Right lobe of liver (tissue), 6 donors: ENCODE measurements at regions not wholly inside any gene's neighbourhood (a gene's known extent, or its start where the extent isn't known, plus 50 kb on each side); places are given as distances from the start of the nearest gene placed in this dataset.
"Not testable (repeated sequence)": the region's sequence is repeated elsewhere in the genome, so short reads cannot be mapped to it uniquely, and the experiment has no call there.

Experiments
- ATAC-seq, 4 donors: fragments of 200-7000 bp; cut with Tn5 transposase; one replicate each; pipeline ENCODE4 v1.9.1; 2020; ENCODE audit warnings: mild to moderate bottlenecking in 4 of 4, moderate library complexity in 4 of 4
- DNase-seq, 3 donors: peaks; one replicate each; pipeline ENCODE4 v3.0.0-alpha.2; 2020
- H3K27ac ChIP-seq, 3 donors: fragments of 200-600 bp; one replicate each; pipeline ENCODE4 v1.8.0; 2022
- H3K27me3 ChIP-seq, 2 donors: fragments of 200-600 bp; one replicate each; pipeline ENCODE4 v1.8.0; 2022
- H3K36me3 ChIP-seq, 4 donors: fragments of 200-600 bp; sonication (generic) in 1 of 4; one replicate each; pipeline versions ENCODE4 v1.5.1 to v1.8.0; 2017 to 2022; ENCODE audit warnings: control low read depth in 1 of 4
- H3K4me1 ChIP-seq, 4 donors: fragments of 200-600 bp; sonication (generic) in 1 of 4; one replicate each; pipeline versions ENCODE4 v1.5.1 to v1.8.0; 2017 to 2022; ENCODE audit warnings: control low read depth in 1 of 4
- H3K4me3 ChIP-seq, 3 donors: fragments of 200-600 bp; one replicate each; pipeline ENCODE4 v1.8.0; 2022
- H3K9me3 ChIP-seq, 4 donors: fragments of 200-600 bp; sonication (generic) in 1 of 4; one replicate each; pipeline versions ENCODE4 v1.5.1 to v1.8.0; 2017 to 2022; ENCODE audit warnings: control low read depth in 1 of 4
- POLR2A ChIP-seq: fragments of 450-650 bp; IDR thresholded peaks from one replicate; pipeline ENCODE4 v1.6.1; 2017; ENCODE audit warnings: antibody characterized with exemption, mild to moderate bottlenecking
- WGBS: methylation state at CpG from one replicate; pipeline ENCODE4 v1.1.6; 2018; ENCODE audit warnings: low coverage, low lambda C conversion rate; ENCODE audit not compliant: insufficient coverage; ENCODE audit errors: missing lambda C conversion rate; 5-methylcytosine and 5-hydroxymethylcytosine counted together
- intact Hi-C, 2 donors: fragments of 100-400 bp; cut with DNase I; formaldehyde crosslinking; loops; one replicate each; pipeline versions ENCODE4 v1.11.2 to v1.14.1; 2022
- TF ChIP-seq, protein P1 (sequence below), 4 donors: fragments of 200-600 bp in 3 of 4; fragments of 450-650 bp in 1 of 4; IDR thresholded peaks; one replicate each; pipeline versions ENCODE4 v1.5.1 to v1.8.0; 2016 to 2022; ENCODE audit warnings: antibody characterized with exemption in 4 of 4, mild to moderate bottlenecking in 2 of 4
- donor health status: DM: no; HTN: yes; CAD: no.
- donor health status: DM: no; HTN: no; CAD: no.
- donor health status: DM: no; HTN: no; CAD: no.
- donor health status: DM: no; HTN: yes; CAD: no.
- donor health status: DM: no; HTN: yes; CAD: no.

DNA sequence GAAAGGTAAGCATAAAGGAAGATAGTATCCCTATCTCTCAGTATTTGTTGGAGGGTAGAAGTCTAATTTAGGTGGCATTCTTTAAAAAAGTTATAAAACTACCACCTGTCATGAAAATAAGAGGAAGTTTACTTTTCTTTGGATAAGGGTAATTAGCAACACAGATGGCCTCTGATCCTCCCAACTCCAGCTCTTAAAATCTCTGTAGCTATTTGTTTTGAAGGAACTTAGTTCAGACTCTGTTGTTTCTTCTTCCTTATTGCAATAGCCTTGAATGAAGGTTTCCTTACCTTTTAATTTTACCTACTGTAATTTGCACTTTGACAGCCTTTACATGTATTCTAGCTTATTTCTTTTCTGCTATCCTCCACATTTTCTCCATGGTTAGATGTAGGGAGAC is 1261.3 kb downstream of the RAPGEF2 start:
- DNase-seq (no peak), ATAC-seq (no peak)
- TF ChIP-seq, protein P1, sequence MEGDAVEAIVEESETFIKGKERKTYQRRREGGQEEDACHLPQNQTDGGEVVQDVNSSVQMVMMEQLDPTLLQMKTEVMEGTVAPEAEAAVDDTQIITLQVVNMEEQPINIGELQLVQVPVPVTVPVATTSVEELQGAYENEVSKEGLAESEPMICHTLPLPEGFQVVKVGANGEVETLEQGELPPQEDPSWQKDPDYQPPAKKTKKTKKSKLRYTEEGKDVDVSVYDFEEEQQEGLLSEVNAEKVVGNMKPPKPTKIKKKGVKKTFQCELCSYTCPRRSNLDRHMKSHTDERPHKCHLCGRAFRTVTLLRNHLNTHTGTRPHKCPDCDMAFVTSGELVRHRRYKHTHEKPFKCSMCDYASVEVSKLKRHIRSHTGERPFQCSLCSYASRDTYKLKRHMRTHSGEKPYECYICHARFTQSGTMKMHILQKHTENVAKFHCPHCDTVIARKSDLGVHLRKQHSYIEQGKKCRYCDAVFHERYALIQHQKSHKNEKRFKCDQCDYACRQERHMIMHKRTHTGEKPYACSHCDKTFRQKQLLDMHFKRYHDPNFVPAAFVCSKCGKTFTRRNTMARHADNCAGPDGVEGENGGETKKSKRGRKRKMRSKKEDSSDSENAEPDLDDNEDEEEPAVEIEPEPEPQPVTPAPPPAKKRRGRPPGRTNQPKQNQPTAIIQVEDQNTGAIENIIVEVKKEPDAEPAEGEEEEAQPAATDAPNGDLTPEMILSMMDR (IDR thresholded peaks at IDR 0.05) = no peak
- no peak for TF ChIP-seq POLR2A
- Histone ChIP-seq H3K4me1 (no peaks in the 10 kb centered on the region), H3K36me3 (no peaks in the 10 kb centered on the region), H3K27ac (no peak overlapping the region), H3K27me3 (no peaks in the 10 kb centered on the region), H3K9me3 (no peaks in the 10 kb centered on the region), H3K4me3 (no peak overlapping the region)
- intact Hi-C loops = no loop called here

DNA sequence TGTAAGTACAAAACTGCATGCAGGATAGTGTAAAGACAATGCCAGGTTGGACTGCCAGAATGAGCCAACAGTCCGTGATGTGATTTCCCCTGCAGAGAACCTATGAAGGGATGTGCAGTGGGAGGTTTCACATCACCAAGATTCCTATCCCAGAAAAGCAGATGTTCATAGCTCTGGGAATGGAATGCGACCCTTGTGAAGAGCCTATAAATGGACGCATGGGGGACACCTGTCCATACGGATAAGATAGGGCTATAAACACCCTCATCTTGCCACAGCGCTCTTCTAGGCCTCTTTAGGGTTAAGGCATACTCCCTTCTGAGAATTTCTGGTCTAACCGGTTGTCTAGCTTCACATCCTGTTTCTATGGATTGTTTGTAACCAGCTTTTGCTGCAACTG is 1261.8 kb downstream of the RAPGEF2 start:
- H3K36me3 ChIP-seq, H3K27ac ChIP-seq, ATAC-seq, H3K4me3 ChIP-seq, H3K9me3 ChIP-seq, intact Hi-C loops, DNase-seq, H3K27me3 ChIP-seq, H3K4me1 ChIP-seq: not testable (repeated sequence)
- WGBS = 59% methylated on average over 5 of the region's 6 CpGs

DNA sequence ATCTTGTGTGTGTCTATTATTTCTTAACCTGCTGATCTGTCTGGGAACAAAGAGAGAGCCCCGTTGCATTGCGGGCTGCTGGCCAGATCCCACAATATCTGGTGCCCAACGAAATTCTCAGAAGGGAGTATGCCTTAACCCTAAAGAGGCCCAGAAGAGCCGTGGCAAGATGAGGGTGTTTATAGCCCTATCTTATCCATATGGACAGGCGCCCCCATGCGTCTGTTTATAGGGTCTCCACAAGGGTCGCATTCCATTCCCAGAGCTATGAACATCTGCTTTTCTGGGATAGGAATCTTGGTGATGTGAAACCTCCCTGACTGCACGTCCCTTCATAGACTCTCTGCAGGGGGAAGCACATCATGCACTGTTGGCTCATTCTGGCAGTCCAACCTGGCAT is 1262.5 kb downstream of the RAPGEF2 start:
- H3K27me3 ChIP-seq, H3K9me3 ChIP-seq, H3K4me3 ChIP-seq, H3K4me1 ChIP-seq, ATAC-seq, H3K27ac ChIP-seq, intact Hi-C loops, H3K36me3 ChIP-seq, DNase-seq: not testable (repeated sequence)
- 44% methylated on average over 6 of the region's 8 CpGs for WGBS

DNA sequence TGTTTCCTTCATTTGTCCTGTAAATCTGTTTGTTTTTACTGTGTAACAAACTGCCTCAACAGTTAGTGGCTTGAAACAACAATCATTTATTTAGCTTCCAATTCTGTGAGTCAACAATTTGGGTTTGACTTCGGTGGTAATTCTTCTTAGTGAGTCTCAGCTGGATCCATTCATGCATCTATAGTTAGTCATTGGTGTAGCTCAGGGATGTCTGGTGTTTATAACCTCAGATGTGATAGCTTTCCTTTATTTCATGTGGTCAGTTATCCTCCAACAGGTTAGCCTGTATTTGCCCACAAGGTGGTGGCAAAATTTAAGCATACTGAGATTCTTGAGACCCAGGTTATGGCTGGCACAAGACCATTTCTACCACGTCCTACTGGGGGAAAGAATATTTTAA is 1267.2 kb downstream of the RAPGEF2 start:
- H3K4me3 ChIP-seq = no peak overlapping the region
- H3K9me3 ChIP-seq = no peaks in the 10 kb centered on the region
- TF ChIP-seq, protein P1 (IDR thresholded peaks at IDR 0.05) = no peak
- TF ChIP-seq POLR2A = no peak
- 22% methylated on average over 2 of the region's 2 CpGs for WGBS
- H3K36me3 ChIP-seq = no peaks in the 10 kb centered on the region
- no peak overlapping the region for H3K27ac ChIP-seq
- ATAC-seq (no peak), DNase-seq (no peak)
- intact Hi-C loops = no loop called here
- H3K27me3 ChIP-seq = no peaks in the 10 kb centered on the region
- H3K4me1 ChIP-seq = no peaks in the 10 kb centered on the region

DNA sequence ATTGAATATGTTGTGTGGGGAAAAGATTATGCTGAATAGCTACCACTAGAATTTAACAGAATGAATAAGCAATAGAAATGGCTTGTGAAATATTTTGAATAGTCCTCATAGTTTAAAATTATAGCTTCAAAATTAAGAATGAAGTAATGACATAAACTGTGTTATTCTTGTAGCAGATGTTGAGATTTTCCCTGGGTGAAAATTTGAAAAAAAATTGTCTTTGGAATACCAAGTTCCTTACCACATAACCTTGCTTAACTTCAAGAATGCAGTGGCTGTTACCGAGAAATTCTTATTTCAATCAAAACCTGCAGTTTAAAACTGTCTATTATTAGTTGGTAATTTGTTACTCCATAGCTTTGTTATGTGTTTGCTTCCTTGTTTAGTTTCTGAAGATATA is 1268.6 kb downstream of the RAPGEF2 start:
- WGBS = 45% methylated on average over 1 of the region's 1 CpG
- Histone ChIP-seq H3K27me3 (no peaks in the 10 kb centered on the region), H3K4me1 (no peaks in the 10 kb centered on the region), H3K36me3 (no peaks in the 10 kb centered on the region), H3K9me3 (no peaks in the 10 kb centered on the region), H3K4me3 (no peak overlapping the region), H3K27ac (no peak overlapping the region)
- intact Hi-C loops = no loop called here
- ATAC-seq (no peak), DNase-seq (no peak)
- TF ChIP-seq, protein P1 (IDR thresholded peaks at IDR 0.05) = no peak
- no peak for TF ChIP-seq POLR2A

DNA sequence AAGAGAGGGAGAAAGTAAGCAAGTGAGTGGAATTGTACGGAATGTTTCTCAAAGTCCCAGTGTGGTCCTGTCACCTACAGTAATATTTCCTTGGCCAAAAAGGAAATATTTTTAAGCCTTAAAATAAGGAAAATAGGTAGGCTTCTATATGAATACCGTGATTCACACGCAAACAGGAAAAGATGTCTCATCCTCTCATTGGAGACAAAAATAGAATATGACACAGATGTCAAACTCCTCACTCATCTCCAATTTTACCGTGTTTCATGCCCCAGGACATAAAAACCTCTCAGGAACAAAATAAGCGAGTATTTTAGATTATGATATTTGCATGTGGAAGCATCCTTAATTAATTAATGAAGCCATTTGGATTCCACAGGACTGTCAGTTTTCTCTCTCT is 1269.5 kb downstream of the RAPGEF2 start:
- no peaks in the 10 kb centered on the region for H3K36me3 ChIP-seq
- H3K27me3 ChIP-seq = no peaks in the 10 kb centered on the region
- intact Hi-C loops = no loop called here
- no peaks in the 10 kb centered on the region for H3K4me1 ChIP-seq
- 49% methylated on average over 5 of the region's 5 CpGs for WGBS
- ATAC-seq (no peak), DNase-seq (no peak)
- no peak overlapping the region for H3K4me3 ChIP-seq
- TF ChIP-seq, protein P1 (IDR thresholded peaks at IDR 0.05) = no peak
- no peak for TF ChIP-seq POLR2A
- H3K9me3 ChIP-seq = no peaks in the 10 kb centered on the region
- no peak overlapping the region for H3K27ac ChIP-seq
